ENCODE measurements at regions not wholly inside any gene's neighbourhood (a gene's known extent, or its start where the extent isn't known, plus 50 kb on each side); places are given as distances from the start of the nearest gene placed in this dataset.

DNA sequence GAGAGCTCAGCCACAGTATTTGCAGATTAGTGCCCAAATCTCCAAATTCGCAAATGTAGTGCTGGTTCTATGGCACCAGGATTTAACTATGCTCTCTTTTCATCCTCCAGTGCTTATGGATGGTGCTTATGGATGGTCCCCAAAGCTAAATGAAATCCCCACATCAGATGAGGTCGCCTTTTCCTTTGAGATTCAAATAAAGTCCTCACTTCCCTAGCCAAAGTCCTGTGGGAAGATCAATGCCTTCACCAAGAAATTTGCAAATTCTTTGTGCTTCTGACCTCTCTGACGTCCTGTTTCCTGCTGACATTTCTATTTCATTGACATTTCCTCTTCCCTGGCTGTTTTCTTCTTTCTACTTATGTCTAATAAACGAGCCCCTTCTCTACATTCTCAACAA lies 1077.0 kb upstream of the C9orf72 start:
- H3K14ac ChIP-seq (replicated peaks; ENCODE audit: low read depth, low read length), result no peak overlapping the region
- no peak overlapping the region for H2AFZ ChIP-seq (replicated peaks; ENCODE audit: low read length, poor library complexity)
- no peak overlapping the region for H4K91ac ChIP-seq (ENCODE audit: insufficient read depth, low read depth, low read length)
- H3K9ac ChIP-seq (ENCODE audit: low read depth, low read length), result no peak overlapping the region
- ChIA-PET CTCF (no interaction called here), POLR2A (ENCODE audit: unreplicated experiment) (no interaction called here)
- no peak overlapping the region for H3K4me2 ChIP-seq (ENCODE audit: low read depth, low read length)
- ATAC-seq (ENCODE audit: low read depth) (no peak), DNase-seq (no peak)
- H3K4me3 ChIP-seq (ENCODE audit: insufficient read depth, low read depth, low read length), result no peak overlapping the region
- no peaks in the 10 kb centered on the region for H3K79me1 ChIP-seq (ENCODE audit: low read depth in 1 of 2, low read length in 2 of 2)
- H3K4me1 ChIP-seq (ENCODE audit: control insufficient read depth, insufficient read depth, low read length), result no peaks in the 10 kb centered on the region
- H3K4ac ChIP-seq (ENCODE audit: low read depth, low read length), result no peak overlapping the region
- H3K9me1 ChIP-seq (ENCODE audit: insufficient read depth, low read length), result no peaks in the 10 kb centered on the region
- no peak overlapping the region for H3K18ac ChIP-seq (ENCODE audit: low read depth, low read length)
- no peak overlapping the region for H4K5ac ChIP-seq (ENCODE audit: low read depth, low read length)
- H2BK15ac ChIP-seq (ENCODE audit: low read depth, low read length), result no peak overlapping the region
- H4K8ac ChIP-seq (ENCODE audit: low read depth in 2 of 2, low read length in 2 of 2), result no peak overlapping the region
- H2BK120ac ChIP-seq (ENCODE audit: low read depth, low read length), result no peak overlapping the region
- H3K9me3 ChIP-seq (ENCODE audit: control insufficient read depth, insufficient read depth, low read length), result no peaks in the 10 kb centered on the region; the same call in 1 of the 2 replicates
- in situ Hi-C loops (cut with MboI; ENCODE audit: low sequenced_read_pairs), result no loop called here
- H2BK5ac ChIP-seq (ENCODE audit: low read depth, low read length, poor library complexity, severe bottlenecking), result no peak overlapping the region
- no peak overlapping the region for H3K56ac ChIP-seq (ENCODE audit: extremely low read depth, insufficient read depth, low read length)
- dilution Hi-C loops (cut with HindIII; ENCODE audit: low sequenced_read_pairs, unreplicated experiment), result no loop called here
- TF ChIP-seq FOS (IDR thresholded peaks at IDR 0.05; ENCODE audit: low read depth, low read length), result no peak
- TF ChIP-seq CHD1 (IDR thresholded peaks at IDR 0.05; ENCODE audit: low read depth, low read length), result no peak
- TF ChIP-seq, protein P1, sequence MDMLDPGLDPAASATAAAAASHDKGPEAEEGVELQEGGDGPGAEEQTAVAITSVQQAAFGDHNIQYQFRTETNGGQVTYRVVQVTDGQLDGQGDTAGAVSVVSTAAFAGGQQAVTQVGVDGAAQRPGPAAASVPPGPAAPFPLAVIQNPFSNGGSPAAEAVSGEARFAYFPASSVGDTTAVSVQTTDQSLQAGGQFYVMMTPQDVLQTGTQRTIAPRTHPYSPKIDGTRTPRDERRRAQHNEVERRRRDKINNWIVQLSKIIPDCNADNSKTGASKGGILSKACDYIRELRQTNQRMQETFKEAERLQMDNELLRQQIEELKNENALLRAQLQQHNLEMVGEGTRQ (IDR thresholded peaks at IDR 0.05; ENCODE audit: low read depth, low read length), result no peak
- no peak for TF ChIP-seq MAFK (IDR thresholded peaks at IDR 0.05; ENCODE audit: low read depth, low read length)
- TF ChIP-seq RAD21 (IDR thresholded peaks at IDR 0.05; ENCODE audit: low read length), result no peak
- no peak for TF ChIP-seq POLR2A (IDR thresholded peaks at IDR 0.05; ENCODE audit: low read depth, low read length)
- no peak for TF ChIP-seq CEBPB (IDR thresholded peaks at IDR 0.05; ENCODE audit: low read depth, low read length)
- no peaks in the 10 kb centered on the region for H3K36me3 ChIP-seq (ENCODE audit: control insufficient read depth, insufficient read depth, low read length)
- H2BK20ac ChIP-seq (ENCODE audit: low read depth, low read length), result no peak overlapping the region
- no peaks in the 10 kb centered on the region for H4K20me1 ChIP-seq (ENCODE audit: insufficient read depth, low read length)
- H3K23ac ChIP-seq (ENCODE audit: low read depth, low read length), result no peak overlapping the region
- BruUV-seq (replicated peaks), result no TSS peak
- no peak overlapping the region for H2AK9ac ChIP-seq (replicated peaks; ENCODE audit: low read depth, low read length, poor library complexity)
- H3K27me3 ChIP-seq (ENCODE audit: control insufficient read depth, insufficient read depth, low read length), result no peaks in the 10 kb centered on the region
- intact Hi-C loops (cut with micrococcal nuclease), result no loop called here
- no peak overlapping the region for H2AK5ac ChIP-seq (ENCODE audit: low read depth, low read length)
- 0% methylated on average over 1 of the region's 4 CpGs; no CpG with 5 or more reads in 1 of the 2 experiments for WGBS, 2 experiments (ENCODE audit: extremely low coverage in 2 of 2, insufficient read length in 1 of 2)
- no peak overlapping the region for H3K27ac ChIP-seq (ENCODE audit: insufficient read depth, low read length)
